ENCODE measurements at regions not wholly inside any gene's neighbourhood (a gene's known extent, or its start where the extent isn't known, plus 50 kb on each side); places are given as distances from the start of the nearest gene placed in this dataset.

DNA sequence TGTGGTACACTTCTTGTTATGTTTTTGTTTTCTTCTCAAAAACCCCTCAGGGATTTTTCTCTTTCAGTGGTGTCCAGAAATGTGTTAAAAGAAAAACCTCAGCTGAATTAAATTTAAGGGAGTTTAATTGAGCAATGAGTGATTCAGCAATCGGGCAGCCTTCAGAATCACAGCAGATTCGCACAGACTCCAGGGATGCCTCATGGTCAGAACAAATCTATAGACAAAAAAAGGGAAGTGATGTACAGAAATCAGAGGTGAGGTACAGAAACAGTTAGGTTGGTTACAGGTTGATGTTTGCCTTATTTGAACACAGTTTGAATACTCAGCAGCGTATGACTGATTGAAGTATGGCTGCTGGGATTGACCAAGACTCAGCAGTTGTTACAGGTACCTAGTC is 86.2 kb downstream of the TLR5 start:
- TF ChIP-seq BACH2 (CRISPR knock-in tag; IDR thresholded peaks at IDR 0.05; ENCODE audit: borderline replicate concordance) (no peak), ZNF70 (CRISPR knock-in tag; IDR thresholded peaks at IDR 0.05) (no peak), ZNF565 (CRISPR knock-in tag; conservative IDR thresholded peaks at IDR 0.05; ENCODE audit: low read depth) (no peak), SNAI2 (CRISPR knock-in tag; IDR thresholded peaks at IDR 0.05) (no peak), ZNF8 (CRISPR knock-in tag; IDR thresholded peaks at IDR 0.05) (no peak), ZFP3 (CRISPR knock-in tag; IDR thresholded peaks at IDR 0.05) (no peak), CSDC2 (CRISPR knock-in tag; IDR thresholded peaks at IDR 0.05) (no peak), ZC3H10 (CRISPR knock-in tag; IDR thresholded peaks at IDR 0.05) (no peak), RARB (CRISPR knock-in tag; IDR thresholded peaks at IDR 0.05) (no peak), ARNTL (CRISPR knock-in tag; IDR thresholded peaks at IDR 0.05; ENCODE audit: borderline replicate concordance, low read depth) (no peak), GLIS3 (CRISPR knock-in tag; IDR thresholded peaks at IDR 0.05) (no peak)
- no peak for ATAC-seq

DNA sequence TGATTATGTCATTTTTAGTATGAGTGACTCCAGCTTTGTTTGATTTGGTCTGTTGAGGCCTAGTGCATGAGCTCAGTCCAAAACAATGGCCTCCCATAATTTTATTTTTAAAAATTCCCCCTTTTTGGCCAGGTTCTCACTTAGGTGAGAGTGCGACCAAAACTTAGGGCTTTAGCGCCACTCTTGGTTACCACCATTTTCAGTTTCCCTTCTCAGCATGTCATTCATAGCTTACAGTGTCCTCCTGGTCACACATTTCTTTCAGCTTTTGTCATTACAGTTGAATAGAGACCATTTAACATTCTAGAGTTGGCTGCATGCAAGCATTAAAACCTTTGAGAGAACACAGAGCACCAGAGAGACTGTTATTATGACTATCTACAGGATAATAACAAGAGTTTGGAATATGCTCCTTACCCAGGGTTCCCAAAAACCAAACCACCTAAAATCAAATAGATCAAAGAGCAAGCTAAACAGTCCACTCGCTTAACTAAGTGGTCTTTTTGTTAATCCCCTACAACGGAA is 85.4 kb downstream of the TLR5 start:
- no peak for TF ChIP-seq ZFP3 (CRISPR knock-in tag; IDR thresholded peaks at IDR 0.05)
- TF ChIP-seq TCF4 (CRISPR knock-in tag; IDR thresholded peaks at IDR 0.05; ENCODE audit: borderline replicate concordance) = no peak
- TF ChIP-seq PPARA (CRISPR knock-in tag; IDR thresholded peaks at IDR 0.05; ENCODE audit: borderline replicate concordance) = no peak
- TF ChIP-seq ZNF565 (CRISPR knock-in tag; conservative IDR thresholded peaks at IDR 0.05; ENCODE audit: low read depth) = no peak
- TF ChIP-seq ZFP30 (CRISPR knock-in tag; IDR thresholded peaks at IDR 0.05) = no peak
- TF ChIP-seq, protein P1, sequence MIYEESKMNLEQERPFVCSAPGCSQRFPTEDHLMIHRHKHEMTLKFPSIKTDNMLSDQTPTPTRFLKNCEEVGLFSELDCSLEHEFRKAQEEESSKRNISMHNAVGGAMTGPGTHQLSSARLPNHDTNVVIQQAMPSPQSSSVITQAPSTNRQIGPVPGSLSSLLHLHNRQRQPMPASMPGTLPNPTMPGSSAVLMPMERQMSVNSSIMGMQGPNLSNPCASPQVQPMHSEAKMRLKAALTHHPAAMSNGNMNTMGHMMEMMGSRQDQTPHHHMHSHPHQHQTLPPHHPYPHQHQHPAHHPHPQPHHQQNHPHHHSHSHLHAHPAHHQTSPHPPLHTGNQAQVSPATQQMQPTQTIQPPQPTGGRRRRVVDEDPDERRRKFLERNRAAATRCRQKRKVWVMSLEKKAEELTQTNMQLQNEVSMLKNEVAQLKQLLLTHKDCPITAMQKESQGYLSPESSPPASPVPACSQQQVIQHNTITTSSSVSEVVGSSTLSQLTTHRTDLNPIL (CRISPR knock-in tag; IDR thresholded peaks at IDR 0.05; ENCODE audit: low read depth) = no peak
- TF ChIP-seq ARNTL (CRISPR knock-in tag; IDR thresholded peaks at IDR 0.05; ENCODE audit: borderline replicate concordance, low read depth) = no peak
- no peak for TF ChIP-seq ESRRG (CRISPR knock-in tag; IDR thresholded peaks at IDR 0.05)
- no peak for TF ChIP-seq CSDC2 (CRISPR knock-in tag; IDR thresholded peaks at IDR 0.05)
- TF ChIP-seq, protein P2, sequence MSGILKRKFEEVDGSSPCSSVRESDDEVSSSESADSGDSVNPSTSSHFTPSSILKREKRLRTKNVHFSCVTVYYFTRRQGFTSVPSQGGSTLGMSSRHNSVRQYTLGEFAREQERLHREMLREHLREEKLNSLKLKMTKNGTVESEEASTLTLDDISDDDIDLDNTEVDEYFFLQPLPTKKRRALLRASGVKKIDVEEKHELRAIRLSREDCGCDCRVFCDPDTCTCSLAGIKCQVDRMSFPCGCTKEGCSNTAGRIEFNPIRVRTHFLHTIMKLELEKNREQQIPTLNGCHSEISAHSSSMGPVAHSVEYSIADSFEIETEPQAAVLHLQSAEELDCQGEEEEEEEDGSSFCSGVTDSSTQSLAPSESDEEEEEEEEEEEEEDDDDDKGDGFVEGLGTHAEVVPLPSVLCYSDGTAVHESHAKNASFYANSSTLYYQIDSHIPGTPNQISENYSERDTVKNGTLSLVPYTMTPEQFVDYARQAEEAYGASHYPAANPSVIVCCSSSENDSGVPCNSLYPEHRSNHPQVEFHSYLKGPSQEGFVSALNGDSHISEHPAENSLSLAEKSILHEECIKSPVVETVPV (CRISPR knock-in tag; IDR thresholded peaks at IDR 0.05) = no peak
- TF ChIP-seq, protein P3, sequence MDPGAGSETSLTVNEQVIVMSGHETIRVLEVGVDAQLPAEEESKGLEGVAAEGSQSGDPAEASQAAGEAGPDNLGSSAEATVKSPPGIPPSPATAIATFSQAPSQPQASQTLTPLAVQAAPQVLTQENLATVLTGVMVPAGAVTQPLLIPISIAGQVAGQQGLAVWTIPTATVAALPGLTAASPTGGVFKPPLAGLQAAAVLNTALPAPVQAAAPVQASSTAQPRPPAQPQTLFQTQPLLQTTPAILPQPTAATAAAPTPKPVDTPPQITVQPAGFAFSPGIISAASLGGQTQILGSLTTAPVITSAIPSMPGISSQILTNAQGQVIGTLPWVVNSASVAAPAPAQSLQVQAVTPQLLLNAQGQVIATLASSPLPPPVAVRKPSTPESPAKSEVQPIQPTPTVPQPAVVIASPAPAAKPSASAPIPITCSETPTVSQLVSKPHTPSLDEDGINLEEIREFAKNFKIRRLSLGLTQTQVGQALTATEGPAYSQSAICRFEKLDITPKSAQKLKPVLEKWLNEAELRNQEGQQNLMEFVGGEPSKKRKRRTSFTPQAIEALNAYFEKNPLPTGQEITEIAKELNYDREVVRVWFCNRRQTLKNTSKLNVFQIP (CRISPR knock-in tag; IDR thresholded peaks at IDR 0.05; ENCODE audit: borderline replicate concordance, low read depth) = no peak
- TF ChIP-seq BACH2 (CRISPR knock-in tag; IDR thresholded peaks at IDR 0.05; ENCODE audit: borderline replicate concordance) = no peak
- no peak for TF ChIP-seq GLIS3 (CRISPR knock-in tag; IDR thresholded peaks at IDR 0.05)
- TF ChIP-seq ISL1 (CRISPR knock-in tag; IDR thresholded peaks at IDR 0.05) = no peak
- TF ChIP-seq ZC3H10 (CRISPR knock-in tag; IDR thresholded peaks at IDR 0.05) = no peak
- TF ChIP-seq ZNF70 (CRISPR knock-in tag; IDR thresholded peaks at IDR 0.05) = no peak
- TF ChIP-seq SNAI2 (CRISPR knock-in tag; IDR thresholded peaks at IDR 0.05) = no peak
- TF ChIP-seq OSR1 (CRISPR knock-in tag; IDR thresholded peaks at IDR 0.05) = no peak
- TF ChIP-seq, protein P4, sequence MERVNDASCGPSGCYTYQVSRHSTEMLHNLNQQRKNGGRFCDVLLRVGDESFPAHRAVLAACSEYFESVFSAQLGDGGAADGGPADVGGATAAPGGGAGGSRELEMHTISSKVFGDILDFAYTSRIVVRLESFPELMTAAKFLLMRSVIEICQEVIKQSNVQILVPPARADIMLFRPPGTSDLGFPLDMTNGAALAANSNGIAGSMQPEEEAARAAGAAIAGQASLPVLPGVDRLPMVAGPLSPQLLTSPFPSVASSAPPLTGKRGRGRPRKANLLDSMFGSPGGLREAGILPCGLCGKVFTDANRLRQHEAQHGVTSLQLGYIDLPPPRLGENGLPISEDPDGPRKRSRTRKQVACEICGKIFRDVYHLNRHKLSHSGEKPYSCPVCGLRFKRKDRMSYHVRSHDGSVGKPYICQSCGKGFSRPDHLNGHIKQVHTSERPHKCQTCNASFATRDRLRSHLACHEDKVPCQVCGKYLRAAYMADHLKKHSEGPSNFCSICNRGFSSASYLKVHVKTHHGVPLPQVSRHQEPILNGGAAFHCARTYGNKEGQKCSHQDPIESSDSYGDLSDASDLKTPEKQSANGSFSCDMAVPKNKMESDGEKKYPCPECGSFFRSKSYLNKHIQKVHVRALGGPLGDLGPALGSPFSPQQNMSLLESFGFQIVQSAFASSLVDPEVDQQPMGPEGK (CRISPR knock-in tag; IDR thresholded peaks at IDR 0.05; ENCODE audit: borderline replicate concordance) = no peak
- no peak for ATAC-seq
